ENCODE measurements at regions not wholly inside any gene's neighbourhood (a gene's known extent, or its start where the extent isn't known, plus 50 kb on each side); places are given as distances from the start of the nearest gene placed in this dataset.

GRCh38 chr2:128534688-128535392, 216.2 kb upstream of the HS6ST1 start:
- no peak for DNase-seq (ENCODE audit: low read depth)

- DNase-seq (ENCODE audit: low read depth), result peak; percentile 58
Observed at GRCh38 chr2:128535953-128536352, 217.3 kb upstream of the HS6ST1 start.

DNA sequence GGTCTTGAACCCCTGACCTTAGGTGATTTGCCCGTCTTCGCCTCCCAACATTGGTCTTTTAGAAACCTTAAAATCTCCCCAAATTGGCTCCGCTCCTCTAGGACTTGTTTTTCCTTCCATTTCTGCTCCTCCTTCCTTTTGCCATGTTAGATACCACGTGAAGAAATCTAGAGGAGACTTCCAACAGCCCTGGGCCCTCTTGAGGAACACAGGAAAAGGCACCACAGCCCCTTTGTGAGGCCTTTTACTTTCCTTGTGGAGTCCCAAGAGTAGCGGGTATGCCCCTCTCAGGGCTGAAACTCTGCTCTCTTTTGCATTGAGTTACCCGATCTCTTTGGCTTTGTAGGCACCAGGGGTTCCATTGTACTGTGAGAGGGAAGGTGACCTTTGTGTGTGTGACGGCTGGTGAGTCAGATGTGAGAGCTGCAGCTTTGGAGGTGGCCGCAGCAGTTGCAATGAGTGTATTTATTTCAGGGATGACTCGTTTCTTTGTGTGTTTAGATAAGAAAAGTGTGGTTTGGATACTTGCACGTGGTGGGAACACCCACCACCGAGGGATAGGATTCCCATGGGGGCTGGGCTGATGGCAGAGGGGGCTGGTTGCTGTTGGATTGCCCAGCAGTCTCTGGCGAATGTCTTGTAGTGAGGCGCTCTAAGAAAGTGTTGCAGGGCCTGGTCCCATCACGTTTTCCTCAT, 218.4 kb upstream of the HS6ST1 start:
- peak; percentile 69 for DNase-seq (ENCODE audit: low read depth)

GRCh38 chr2:128537646-128538045, 219.0 kb upstream of the HS6ST1 start:
- no peak for DNase-seq (ENCODE audit: low read depth)

DNA sequence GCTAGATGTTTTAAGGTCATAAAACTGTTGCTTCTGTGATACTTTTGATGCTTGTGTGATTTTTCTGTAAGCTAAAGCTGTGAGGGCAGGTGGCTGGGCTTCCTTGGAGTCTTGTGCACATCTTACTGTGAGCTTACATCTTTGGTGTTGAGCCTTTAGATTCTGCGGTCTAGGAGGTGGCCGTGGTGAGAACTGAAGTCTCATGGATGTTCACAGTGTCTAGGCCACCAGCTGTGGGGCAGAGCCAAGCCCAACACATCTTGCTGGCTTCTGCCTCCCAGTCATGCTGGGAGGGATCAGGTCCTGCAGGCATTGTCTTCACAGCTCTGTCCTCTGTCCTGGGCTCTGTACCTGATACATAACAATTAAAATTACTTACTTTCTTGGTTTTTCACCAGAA, 219.7 kb upstream of the HS6ST1 start:
- DNase-seq (ENCODE audit: low read depth), result no peak

GRCh38 chr2:128540670-128541069, 222.0 kb upstream of the HS6ST1 start:
- no peak for DNase-seq (ENCODE audit: low read depth)

DNA sequence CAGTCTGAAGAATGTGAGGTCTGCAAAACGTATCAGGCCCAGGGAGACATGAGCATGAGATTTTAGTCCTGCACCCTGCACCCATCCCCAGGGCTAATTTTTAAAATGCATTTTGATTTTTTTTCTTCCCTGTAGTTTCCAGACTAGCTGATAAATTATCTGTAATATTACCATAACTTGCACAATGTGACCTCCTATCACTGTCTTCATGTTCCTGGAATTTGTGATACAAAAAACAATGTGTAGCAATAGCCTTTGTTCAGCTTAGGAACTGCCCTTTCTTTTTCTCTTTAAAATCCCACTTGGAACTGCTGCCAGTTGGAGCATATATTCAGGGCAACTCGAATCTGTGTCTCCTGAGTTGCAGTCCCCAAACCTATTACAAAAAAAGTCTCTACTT, 222.8 kb upstream of the HS6ST1 start:
- peak; percentile 42 for DNase-seq (ENCODE audit: low read depth)

GRCh38 chr2:128543036-128543435, 224.4 kb upstream of the HS6ST1 start:
- peak; percentile 65 for DNase-seq (ENCODE audit: low read depth)

DNA sequence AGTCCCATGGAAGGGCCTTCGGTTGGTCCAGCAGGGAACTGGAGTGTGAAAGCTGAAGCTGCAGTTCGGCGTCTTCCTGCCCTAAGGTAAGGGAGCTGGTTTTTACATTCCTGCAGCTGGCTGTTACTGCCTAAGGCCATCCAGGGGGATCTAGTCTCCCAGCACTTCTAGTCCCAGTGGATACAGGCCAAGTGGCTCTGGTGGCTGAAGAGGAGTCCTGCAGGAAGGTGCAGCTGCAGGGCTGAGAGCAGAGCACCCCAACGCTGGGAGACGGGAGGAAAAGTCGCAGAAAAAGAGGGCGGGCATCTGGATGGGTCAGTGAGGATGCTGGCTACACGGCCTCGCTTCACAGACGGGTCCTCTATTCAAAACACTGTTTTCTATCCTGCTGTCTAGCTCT, 225.0 kb upstream of the HS6ST1 start:
- no peak for DNase-seq (ENCODE audit: low read depth)

DNA sequence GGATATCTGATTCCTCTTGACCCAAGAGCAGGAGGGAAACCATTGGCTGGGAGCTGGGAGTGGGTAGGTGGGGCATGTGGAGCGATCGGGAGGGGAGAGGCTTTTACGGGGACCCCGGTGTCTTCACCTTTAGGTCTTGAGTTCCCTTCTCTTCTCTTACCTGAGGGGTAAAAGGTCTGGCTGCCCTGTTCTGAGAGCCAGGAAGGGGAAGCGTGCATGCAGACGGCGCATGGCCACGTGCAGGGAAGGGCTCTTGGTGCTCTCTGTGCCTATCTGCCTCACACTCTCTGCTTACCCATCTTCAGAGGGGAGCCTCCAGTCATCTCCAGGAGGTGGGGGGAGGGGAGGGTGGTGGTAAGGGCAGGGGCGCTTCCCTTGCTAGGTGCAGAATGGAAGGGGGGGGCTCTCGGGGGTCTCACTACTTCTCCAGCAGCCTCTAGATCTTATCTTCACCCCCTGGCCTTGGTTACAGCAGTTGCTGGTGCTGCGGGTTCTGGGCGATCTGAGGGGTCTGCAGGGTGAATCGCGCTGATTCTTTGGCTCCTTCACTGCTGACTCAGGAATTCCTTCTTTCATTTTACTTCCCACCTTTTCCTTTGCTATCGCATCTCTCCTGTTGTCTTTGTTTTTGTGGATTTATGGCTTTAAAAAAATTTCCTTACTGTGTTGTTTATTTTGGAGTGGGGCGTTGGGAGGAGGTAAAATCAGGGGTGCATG, 225.8 kb upstream of the HS6ST1 start:
- no peak for DNase-seq (ENCODE audit: low read depth)

GRCh38 chr2:128545085-128545484, 226.4 kb upstream of the HS6ST1 start:
- DNase-seq (ENCODE audit: low read depth), result no peak

DNA sequence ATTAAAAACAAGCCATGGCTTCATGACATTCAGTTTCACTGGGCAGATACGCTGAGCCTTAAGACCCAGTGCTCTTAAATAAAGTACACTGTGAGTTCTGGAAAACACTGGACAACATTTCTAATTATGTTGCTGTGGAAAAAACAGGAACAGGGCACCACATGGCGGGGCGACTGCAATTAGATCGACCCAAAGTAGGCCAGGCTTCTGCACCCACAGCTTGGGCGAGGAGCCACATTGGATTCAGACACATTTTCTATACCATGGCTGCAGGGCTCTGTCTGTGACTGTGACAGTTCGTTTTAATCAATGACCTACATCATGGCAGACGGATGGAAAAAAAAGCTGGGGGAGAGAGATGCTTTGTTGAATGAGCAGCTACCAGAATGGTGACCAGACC, 227.2 kb upstream of the HS6ST1 start:
- no peak for DNase-seq (ENCODE audit: low read depth)

DNA sequence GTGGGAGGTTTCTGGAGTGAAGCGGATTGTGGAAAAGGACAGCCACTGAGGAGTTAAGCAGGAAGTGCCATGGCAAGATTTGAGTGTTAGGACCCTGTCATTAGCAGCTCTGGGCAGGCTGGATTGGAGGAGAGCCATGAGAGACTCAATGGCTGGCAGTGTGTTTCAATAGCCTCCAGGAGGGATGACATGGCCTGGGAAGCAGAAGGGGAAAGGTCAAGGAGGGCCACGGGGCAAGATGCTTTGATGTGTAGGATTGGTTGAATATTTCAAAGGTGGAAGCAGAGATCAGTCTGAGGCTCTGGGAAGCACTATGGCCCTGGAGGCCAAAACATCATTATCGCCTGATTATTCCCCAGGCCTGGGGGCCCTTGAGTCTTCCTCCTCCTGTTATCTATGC, 229.0 kb upstream of the HS6ST1 start:
- no peak for DNase-seq (ENCODE audit: low read depth)

DNA sequence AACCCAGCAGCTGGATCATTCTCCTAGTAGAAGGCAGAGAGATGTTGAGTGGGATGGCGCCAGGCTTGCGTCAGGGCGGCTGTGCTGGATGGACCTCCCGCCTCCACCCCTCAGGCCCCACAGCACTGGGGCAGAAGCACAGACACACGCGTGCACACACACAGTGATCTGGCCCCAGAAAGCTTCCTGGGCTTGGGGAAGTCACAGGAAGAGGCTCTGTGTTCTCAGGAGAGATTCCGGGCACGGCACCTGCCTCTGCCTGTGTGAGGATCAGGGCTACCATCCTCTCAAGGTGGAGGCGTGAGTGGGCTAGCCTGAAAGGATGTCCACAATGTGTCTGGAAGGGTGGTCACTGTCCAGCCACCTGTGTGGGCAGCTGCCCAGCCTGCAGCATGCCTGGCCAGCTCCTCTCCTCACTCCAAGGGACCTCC, 229.8 kb upstream of the HS6ST1 start:
- DNase-seq (ENCODE audit: low read depth), result no peak

- DNase-seq (ENCODE audit: low read depth), result no peak
Observed at GRCh38 chr2:128549094-128549493, 230.4 kb upstream of the HS6ST1 start.

- DNase-seq (ENCODE audit: low read depth), result no peak
Observed at GRCh38 chr2:128549646-128550260, 231.1 kb upstream of the HS6ST1 start.

- DNase-seq (ENCODE audit: low read depth), result no peak
Observed at GRCh38 chr2:128550389-128550788, 231.7 kb upstream of the HS6ST1 start.

- no peak for DNase-seq (ENCODE audit: low read depth)
Observed at GRCh38 chr2:128550801-128551416, 232.2 kb upstream of the HS6ST1 start.

DNA sequence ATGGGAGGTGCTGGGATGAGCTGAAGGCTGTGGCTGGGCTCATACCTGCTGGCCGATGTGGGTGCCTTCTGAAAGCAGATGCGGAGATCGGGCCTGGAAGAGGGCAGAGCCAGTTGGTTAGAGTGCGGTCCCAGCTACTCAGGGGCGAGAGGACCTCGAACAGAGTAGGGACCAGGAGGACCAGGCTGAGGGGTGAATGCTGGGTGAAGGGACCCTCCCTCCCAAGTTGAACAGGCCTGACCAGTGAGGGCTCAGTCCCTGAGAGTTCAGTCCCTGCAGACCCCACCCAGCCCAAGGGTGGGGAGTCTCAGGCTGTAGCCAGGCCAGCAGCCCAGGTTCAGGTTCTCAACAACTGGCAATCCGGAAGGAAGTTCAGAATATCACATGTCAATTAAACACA, 232.8 kb upstream of the HS6ST1 start:
- no peak for DNase-seq (ENCODE audit: low read depth)

- no peak for DNase-seq (ENCODE audit: low read depth)
Observed at GRCh38 chr2:128552141-128552805, 233.6 kb upstream of the HS6ST1 start.

DNA sequence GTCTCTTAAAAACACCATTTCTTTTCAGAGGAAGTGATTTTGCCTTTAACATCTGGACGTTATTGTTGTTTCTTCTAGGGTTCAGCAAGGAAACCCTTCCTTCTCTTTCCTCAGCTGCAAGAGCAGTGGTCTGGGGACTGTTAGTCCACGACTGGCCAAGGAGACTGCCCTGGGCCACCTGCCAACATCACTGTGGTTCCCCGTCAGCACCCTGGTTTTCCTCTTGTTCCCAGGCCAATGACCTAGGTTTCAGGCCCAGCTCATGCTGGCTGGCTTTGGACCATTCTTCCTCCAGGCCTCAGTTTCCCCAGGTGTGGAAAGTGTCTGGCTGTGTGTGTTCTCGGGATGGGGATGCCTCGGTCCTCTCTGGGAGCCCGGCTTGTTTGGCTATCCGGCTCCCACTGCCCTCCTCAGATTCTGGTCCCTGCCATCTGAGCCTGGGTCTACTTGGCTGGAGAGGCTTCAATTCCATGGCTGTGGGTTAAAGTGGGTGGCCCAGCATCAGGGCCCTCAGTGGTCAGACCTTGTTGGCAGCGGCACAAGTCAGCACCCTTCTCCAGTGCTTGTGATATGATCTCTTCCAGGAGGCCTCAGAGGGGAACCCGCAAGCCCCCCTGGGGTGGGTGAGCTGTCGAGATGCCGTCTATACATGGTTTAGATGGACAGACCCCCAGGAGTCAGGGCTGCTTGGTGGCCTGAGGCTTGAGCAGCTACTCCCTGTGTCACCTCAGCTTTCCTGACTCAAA, 234.3 kb upstream of the HS6ST1 start:
- DNase-seq (ENCODE audit: low read depth), result no peak

Data from amniotic epithelial cell (primary cell).